ENCODE measurements at regions not wholly inside any gene's neighbourhood (a gene's known extent, or its start where the extent isn't known, plus 50 kb on each side); places are given as distances from the start of the nearest gene placed in this dataset.

DNA sequence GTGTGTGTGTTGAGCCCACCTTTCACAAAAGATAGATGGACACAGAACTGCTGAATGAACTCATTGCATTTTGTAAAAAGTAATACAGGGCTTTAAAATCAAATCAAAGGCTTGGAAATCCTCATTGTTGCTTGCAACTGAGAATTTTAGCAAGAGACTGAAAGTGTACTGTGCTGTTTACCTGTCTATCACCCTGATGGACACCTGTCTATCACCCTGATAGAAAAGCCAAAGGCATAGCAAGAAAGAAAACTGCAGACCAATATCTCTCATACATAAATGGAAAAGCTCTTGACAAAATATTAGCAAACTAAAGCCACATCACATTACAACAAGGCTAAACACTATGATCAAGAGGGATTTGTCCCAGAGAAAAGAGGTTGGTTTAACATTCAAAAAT lies 107.5 kb upstream of the TMEM18 start:
- CTCF ChIA-PET (ENCODE audit: low intra/inter-chr PET ratio, low total read pairs): no interaction called here
- BruUV-seq (replicated peaks): no TSS peak
- no peak for FAIRE-seq

DNA sequence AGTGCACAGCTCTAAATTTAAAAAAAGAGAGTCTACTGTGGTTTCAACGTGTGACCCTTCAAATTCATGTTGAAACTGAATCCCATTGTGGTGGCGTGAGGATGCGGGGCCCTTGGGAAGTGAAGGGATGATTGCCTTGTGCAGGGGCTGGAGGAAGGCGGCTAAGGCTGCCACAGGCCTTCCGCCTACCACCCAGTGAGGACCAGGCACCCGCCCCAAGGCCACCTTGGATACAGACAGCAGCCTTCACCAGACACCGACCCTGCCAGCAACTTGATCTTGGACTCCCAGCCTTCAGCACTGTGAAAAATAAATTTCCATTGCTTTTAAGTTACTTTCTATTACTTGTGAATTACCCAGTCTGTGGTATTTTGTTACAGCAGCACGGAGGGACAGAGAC lies 103.4 kb upstream of the TMEM18 start:
- ChIA-PET POLR2A (no interaction called here), CTCF (ENCODE audit: low intra/inter-chr PET ratio, low total read pairs) (no interaction called here)
- no peak for DNase-seq (ENCODE audit: low spot score)
- peak; percentile 74 for TF ChIP-seq ZNF12 (CRISPR knock-in tag; IDR thresholded peaks at IDR 0.05)
- no peak for TF ChIP-seq TEAD3 (CRISPR knock-in tag; optimal IDR thresholded peaks at IDR 0.05; ENCODE audit: borderline replicate concordance)
- WGBS (ENCODE audit: low lambda C conversion rate): 43% methylated on average over 8 of the region's 8 CpGs
- Histone ChIP-seq H3K9me3 (ENCODE audit: low read length) (no peaks in the 10 kb centered on the region), H3K9ac (ENCODE audit: insufficient read depth, low read depth, low read length) (no peak overlapping the region), H3K27me3 (ENCODE audit: control insufficient read depth in 1 of 2, insufficient read depth in 2 of 2, low read length in 2 of 2) (peaks cover 2 to 65% of the 10 kb centered on the region in 2 experiments; a peak in 4 of 5 replicates), H3K4me2 (ENCODE audit: low read depth, low read length) (no peak overlapping the region), H4K20me1 (ENCODE audit: insufficient read depth, low read length) (no peaks in the 10 kb centered on the region), H3K36me3 (replicated peaks in 1 of 2; ENCODE audit: control insufficient read depth in 1 of 2, insufficient read depth in 2 of 2, low read length in 2 of 2) (no peaks in the 10 kb centered on the region), H3K27ac (ENCODE audit: extremely low read length, insufficient read depth, low read length) (no peak overlapping the region), H2AFZ (ENCODE audit: low read length) (no peak overlapping the region), H3K4me1 (ENCODE audit: insufficient read depth, low read length) (no peaks in the 10 kb centered on the region), H3K4me3 (replicated peaks in 1 of 3; ENCODE audit: insufficient read depth in 1 of 3, low read depth in 2 of 3, low read length in 3 of 3) (no peak overlapping the region), H3K79me2 (ENCODE audit: insufficient read depth, low read length) (no peaks in the 10 kb centered on the region)
- in situ Hi-C loops (cut with HindIII; ENCODE audit: extremely low pct_ligation_motif_present, low pct_unique_long_range_greater_than_20kb): no loop called here
- intact Hi-C loops (cut with micrococcal nuclease; ENCODE audit: unreplicated experiment): no loop called here
- ATAC-seq: no peak
- no TSS peak for BruUV-seq (replicated peaks)
- FAIRE-seq: no peak

More for the DNA sequence above, 107.5 kb upstream of the TMEM18 start:
- H3K27ac ChIP-seq (ENCODE audit: extremely low read length, insufficient read depth, low read length): no peak overlapping the region
- H3K9me3 ChIP-seq (ENCODE audit: low read length): no peaks in the 10 kb centered on the region; the same call in 1 of the 2 replicates
- H3K4me1 ChIP-seq (ENCODE audit: insufficient read depth, low read length): no peaks in the 10 kb centered on the region
- intact Hi-C loops (cut with micrococcal nuclease; ENCODE audit: unreplicated experiment): no loop called here
- H4K20me1 ChIP-seq (ENCODE audit: insufficient read depth, low read length): no peaks in the 10 kb centered on the region
- POLR2A ChIA-PET: no interaction called here
- in situ Hi-C loops (cut with HindIII; ENCODE audit: extremely low pct_ligation_motif_present, low pct_unique_long_range_greater_than_20kb): no loop called here
- TF ChIP-seq ZNF296 (CRISPR knock-in tag; conservative IDR thresholded peaks at IDR 0.05): no peak
- no peak for TF ChIP-seq ZNF124 (CRISPR knock-in tag; IDR thresholded peaks at IDR 0.05)
- no peak for TF ChIP-seq SRF (IDR thresholded peaks at IDR 0.05; ENCODE audit: low read depth, low read length)
- TF ChIP-seq, protein P1, sequence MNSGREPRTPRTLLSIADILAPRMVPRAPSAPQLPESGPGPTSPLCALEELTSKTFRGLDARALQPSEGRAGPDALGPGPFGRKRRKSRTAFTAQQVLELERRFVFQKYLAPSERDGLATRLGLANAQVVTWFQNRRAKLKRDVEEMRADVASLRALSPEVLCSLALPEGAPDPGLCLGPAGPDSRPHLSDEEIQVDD (CRISPR knock-in tag; IDR thresholded peaks at IDR 0.05; ENCODE audit: borderline replicate concordance): no peak
- TF ChIP-seq, protein P2, sequence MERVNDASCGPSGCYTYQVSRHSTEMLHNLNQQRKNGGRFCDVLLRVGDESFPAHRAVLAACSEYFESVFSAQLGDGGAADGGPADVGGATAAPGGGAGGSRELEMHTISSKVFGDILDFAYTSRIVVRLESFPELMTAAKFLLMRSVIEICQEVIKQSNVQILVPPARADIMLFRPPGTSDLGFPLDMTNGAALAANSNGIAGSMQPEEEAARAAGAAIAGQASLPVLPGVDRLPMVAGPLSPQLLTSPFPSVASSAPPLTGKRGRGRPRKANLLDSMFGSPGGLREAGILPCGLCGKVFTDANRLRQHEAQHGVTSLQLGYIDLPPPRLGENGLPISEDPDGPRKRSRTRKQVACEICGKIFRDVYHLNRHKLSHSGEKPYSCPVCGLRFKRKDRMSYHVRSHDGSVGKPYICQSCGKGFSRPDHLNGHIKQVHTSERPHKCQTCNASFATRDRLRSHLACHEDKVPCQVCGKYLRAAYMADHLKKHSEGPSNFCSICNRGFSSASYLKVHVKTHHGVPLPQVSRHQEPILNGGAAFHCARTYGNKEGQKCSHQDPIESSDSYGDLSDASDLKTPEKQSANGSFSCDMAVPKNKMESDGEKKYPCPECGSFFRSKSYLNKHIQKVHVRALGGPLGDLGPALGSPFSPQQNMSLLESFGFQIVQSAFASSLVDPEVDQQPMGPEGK (CRISPR knock-in tag; IDR thresholded peaks at IDR 0.05): no peak
- no peak for TF ChIP-seq KLF16 (CRISPR knock-in tag; IDR thresholded peaks at IDR 0.05)
- TF ChIP-seq RFX1 (IDR thresholded peaks at IDR 0.05): no peak
- H3K36me3 ChIP-seq (replicated peaks in 1 of 2; ENCODE audit: control insufficient read depth in 1 of 2, insufficient read depth in 2 of 2, low read length in 2 of 2): no peaks in the 10 kb centered on the region
- no peak for DNase-seq (ENCODE audit: low spot score)
- no peak overlapping the region for H2AFZ ChIP-seq (ENCODE audit: low read length)
- H3K4me2 ChIP-seq (ENCODE audit: low read depth, low read length): no peak overlapping the region
- no peak overlapping the region for H3K4me3 ChIP-seq (replicated peaks in 1 of 3; ENCODE audit: insufficient read depth in 1 of 3, low read depth in 2 of 3, low read length in 3 of 3)
- ATAC-seq: no peak
- H3K79me2 ChIP-seq (ENCODE audit: insufficient read depth, low read length): no peaks in the 10 kb centered on the region
- H3K27me3 ChIP-seq (ENCODE audit: control insufficient read depth in 1 of 2, insufficient read depth in 2 of 2, low read length in 2 of 2): peaks cover 0 to 40% of the 10 kb centered on the region in 2 experiments; a peak in 3 of 5 replicates
- H3K9ac ChIP-seq (ENCODE audit: insufficient read depth, low read depth, low read length): no peak overlapping the region
